ENCODE measurements at regions not wholly inside any gene's neighbourhood (a gene's known extent, or its start where the extent isn't known, plus 50 kb on each side); places are given as distances from the start of the nearest gene placed in this dataset.
"Not testable (repeated sequence)": the region's sequence is repeated elsewhere in the genome, so short reads cannot be mapped to it uniquely, and the experiment has no call there.

DNA sequence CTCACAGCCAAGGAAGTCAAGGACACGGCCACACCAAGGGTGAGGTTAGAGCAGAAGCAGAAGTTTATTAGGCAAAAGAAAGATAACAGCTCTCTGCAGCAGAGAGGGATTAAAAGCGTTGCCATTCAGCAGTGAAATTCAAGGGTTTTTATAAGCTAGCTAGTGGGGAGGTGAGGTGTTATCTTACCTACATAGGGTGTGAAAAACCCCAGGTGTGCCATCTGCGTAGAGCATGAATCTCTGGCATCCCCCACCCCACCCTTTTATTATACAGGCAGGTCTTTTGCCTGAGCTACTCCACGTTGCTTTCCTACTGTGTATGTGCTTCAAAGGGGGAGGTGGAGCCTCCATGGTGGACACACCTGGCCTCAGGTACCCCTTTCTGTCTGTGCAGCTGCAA, 135.4 kb downstream of the ARHGAP11B start:
- DNase-seq, result not testable (repeated sequence)

DNA sequence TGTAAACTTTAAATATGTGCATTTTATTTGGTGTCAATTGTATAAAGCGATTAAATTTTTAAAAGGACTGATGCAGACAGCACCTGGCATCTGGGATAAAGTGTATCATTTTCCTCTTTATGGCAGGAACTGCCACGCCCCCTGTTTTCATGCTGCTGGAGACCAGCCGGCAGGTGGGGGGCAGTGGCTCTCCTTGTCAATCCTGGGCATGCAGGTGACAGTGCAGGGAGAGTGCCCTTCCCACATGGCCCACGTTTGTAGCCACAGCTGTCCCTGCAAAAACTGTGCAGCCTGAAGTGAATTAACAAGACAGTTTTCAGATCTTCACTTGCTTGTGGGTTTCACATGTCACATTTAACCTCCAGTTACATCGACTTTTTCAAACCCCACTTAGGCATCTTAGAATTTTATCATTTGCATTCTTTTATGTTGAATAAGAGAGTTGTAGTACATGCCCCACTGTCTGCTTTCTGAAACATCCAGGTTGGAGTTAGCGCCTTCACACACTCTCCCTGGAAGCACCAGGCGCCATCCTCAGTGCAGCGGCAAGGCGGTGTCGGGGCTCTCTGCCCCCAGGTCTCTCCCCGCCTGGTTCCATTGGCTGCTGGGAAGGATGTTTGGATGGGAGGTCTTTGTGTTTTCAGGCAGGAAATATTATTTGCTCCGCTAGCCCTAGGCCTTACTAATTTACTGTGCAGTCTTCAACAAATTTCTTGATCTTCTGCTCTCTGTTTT, 134.2 kb upstream of the FAN1 start:
- DNase-seq, result not testable (repeated sequence)

DNA sequence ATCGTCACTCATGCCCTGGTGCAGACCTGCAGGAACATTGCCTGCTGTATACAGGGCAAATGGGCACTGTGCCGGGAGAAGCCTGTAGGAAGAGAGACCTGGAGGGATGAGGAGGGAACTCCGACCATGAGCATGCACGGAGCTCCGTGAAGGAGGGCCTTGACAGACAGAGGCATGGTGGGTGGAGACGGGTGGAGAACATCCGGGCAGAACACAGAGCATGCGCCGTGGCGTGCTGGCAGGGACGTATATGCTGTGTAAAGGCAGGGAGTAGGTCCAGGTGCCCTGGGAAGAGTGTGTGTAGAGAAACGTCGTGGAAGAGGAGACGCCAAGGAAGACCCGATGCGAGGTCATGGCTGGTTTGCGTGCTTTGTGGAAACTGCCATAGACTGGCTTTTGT, 133.0 kb upstream of the FAN1 start:
- no peak for DNase-seq

DNA sequence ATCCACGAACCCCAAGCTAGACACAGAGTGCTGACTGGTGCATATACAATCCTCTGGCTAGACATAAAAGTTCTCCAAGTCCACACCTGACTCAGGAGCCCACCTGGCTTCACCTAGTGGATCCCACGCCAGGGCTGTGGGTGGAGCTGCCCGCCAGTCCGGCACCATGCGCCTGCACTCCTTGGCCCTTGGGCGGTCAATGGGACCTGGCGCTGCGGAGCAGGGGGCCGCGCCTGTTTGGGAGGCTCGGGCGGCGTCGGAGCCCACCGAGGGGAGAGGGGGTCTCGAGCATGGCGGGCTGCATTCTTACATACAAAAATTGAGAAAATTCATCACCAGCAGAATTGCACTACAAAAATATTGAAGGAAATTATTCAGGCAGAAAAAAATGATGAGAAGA, 120.7 kb upstream of the FAN1 start:
- no peak for DNase-seq

DNA sequence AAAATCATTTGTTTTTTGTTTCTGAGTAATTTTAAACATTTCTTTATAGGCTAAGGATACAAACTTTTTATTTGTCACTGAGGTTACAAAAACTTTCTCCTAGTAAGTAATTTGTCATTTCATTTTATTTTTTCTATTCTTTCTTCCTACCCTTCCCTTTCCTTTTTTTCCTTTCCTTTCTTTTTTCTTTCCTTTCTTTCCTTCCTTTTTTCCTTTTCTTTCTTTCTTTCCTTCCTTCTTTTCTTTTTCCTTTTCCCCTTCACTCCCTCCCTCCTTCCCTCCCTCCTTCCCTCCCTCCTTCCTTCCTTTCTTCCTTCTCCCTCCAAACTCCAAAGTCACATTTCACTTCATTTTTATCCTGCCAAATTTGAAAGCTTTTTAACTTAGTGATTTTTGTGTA, 115.1 kb upstream of the FAN1 start:
- no peak for DNase-seq

DNA sequence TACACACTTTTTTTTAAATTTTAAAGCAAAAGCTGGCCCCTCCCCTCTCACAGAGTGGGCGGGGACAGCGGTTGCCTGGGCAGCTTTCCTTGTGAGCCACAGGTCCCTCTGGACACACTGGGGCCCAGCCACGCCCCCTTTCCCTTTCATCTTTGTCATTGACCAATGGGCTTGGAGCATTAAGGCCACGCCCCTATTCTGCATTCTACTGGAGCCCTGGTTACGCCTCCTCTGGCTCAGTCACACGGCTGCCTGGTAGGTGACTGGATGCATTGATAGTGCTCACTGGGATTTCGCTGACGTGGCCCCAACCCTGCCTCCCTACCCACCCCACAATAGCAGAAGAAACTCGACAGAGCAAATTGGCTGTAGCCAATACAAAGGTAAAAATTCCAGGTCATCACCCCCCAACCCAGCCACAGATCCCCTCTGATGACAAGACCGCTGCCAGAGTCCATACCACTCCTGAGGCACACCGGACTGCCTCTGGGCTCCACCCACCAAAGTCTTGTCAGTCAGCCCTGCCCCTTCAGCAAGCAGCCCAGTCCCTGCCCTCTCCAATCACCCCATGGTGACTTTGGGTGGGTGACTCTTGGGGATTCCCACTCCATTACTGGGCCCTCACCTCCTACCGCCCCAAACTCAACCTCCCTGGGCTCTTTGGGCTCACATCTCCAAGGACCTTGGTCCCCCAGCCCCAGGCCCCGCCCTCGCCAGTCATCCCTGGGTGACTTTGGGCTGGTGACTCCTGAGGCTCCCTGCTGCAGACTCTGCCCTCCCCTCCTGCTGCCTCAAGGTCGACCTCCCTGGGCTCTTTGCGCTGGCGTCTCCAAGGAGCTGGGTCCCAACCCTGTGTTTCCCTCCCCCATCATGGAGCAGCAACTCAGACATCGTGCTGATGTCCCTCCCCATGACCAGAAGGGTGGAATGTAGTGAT, 112.2 kb upstream of the FAN1 start:
- DNase-seq, result no peak

DNA sequence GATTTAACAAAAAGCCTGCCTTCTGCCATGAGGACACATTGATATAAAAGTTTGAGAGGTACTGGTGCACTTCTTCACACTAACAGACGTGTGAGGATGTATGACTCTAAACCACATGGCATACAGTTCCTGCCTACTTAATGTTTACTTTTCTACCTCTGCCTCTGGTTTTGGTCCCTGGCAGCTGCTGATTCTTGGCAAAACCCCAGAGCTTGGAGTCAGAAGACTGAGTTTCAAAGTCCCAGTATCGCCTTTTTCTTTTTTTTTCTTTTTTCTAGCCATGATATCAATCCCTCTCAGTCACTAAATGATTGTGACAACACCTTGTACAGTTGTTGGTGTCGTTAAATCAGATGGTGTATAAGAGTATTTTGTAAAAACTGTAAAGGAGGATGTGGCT, 110.9 kb upstream of the FAN1 start:
- not testable (repeated sequence) for DNase-seq

DNA sequence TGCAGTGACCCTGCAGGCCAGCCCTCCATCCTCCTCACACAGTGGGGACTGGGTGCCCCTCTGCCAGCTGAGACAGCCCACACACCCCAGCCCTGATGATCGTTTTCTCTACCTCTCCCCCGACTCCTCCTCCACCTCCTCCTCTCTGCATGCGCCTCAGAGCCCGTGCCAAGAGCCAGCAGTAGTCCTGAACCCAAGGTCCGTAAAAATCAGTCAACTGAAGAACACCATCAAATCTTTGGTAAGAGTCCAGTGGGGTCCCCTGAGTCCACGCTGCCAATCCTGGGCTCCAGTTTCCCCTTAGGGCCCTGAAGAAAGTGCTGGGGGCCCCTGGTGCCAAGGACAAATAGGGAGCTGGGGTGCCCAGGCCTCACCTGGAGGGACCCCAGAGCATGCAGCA, 109.3 kb upstream of the FAN1 start:
- no peak for DNase-seq

DNA sequence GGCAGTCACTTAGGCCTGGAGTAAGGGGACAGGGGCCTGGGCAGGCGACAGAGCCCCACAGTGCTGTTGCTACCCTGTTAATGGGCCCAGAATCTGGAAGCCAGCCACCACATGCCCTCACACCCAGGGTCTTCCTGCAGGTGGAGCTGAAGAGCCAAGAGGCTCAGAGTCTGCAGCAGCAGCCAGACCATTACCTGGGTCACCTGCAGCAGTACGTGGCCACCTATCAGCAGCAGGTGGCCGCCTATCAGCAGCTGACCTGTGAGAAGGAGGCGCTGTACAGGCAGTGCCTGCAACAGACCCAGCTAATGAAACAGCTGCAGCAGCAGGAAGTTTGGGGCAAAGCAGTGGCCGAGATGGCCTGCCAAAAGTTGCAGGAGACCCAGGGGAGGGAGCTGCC, 104.2 kb upstream of the FAN1 start:
- not testable (repeated sequence) for DNase-seq

DNA sequence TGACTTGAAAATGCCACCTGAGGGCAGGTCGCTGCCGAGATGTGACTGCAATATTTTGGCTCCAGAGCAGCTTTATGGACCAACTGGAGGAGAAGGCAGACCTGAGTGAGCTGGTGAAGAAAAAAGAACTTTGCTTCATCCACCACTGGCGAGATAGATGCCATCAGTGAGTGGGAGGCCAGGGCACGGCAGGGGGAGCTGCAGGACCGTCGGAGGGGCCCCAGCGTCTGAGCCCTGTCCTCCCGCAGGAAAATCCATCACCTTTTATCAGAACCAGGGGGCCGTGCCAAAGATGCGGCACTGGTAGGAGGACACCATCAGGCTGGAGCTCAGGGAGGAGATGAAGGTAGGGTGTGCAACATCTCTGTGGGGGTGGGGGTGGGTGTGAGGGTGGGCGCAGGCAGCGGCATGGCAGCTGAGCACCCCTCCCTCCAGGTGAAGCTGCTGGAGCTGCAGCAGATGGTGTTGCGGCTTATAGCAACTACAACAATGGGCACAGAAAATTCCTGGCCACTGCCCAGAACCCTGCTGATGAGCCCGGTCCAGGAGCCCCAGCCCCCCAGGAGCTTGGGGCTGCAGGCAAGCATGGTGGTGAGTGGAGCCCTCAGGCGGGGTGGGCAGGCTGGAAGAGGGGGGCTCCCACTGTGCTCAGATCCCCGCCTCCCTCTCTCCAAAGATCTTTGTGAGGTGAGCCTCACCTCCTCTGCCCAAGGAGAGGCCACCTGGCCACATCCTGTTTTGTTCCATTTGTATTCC, 102.4 kb upstream of the FAN1 start:
- not testable (repeated sequence) for DNase-seq

DNA sequence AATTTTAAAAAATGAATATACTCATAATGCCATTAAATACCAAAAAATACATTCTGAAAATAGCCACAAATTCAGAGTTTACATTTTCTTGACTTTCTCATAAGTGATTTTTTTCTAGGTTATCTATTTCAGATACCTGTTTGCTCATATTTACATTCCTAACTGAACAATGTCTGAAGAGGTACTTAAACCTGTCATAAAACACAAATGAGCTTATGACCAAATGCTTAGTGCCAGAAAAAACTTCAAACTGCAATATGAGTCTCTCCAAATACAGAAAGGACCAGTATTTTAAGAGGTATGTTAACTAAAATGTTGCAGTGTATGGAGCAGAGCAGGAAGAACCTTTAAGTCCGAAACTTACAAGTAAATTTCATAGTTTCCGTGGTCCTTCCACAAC, 101.7 kb upstream of the FAN1 start:
- DNase-seq, result not testable (repeated sequence)

DNA sequence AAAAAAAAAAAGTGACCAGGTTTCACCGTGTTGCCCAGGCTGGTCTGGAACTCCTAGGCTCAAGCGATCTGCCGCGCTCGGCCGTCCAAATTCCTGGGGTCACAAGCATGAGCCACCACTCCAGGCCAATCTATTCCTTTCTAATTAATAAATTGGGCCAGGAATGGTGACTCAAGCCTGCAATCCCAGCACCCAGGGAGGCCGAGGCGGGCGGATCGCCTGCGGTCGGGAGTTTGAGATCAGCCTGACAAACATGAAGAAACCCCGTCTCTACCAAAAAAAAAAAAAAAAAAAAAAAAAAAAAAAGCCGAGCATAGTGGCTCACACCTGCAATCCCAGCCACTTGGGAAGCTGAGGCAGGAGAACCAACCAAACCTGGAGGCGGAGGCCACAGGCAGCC, 100.0 kb upstream of the FAN1 start:
- DNase-seq, result not testable (repeated sequence)

DNA sequence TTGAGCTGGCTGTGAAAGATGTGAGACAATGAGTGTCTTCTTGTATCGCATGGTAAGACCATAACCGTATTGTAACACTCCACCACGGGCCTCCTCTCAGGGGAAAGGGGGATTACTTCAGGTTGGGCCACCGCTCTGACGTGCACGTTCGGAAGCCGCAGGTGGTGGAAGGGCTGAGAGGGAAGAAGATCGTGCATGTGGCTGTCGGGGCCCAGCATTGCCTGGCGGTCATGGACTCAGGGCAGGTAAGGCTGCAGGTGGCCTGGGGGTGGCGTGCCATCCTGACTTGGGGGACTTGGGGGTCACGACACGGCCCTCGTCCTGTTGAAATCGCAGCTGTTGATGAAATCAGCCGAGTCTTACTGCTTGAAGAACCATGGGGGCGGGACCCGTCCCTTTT, 87.3 kb upstream of the FAN1 start:
- DNase-seq, result no peak

DNA sequence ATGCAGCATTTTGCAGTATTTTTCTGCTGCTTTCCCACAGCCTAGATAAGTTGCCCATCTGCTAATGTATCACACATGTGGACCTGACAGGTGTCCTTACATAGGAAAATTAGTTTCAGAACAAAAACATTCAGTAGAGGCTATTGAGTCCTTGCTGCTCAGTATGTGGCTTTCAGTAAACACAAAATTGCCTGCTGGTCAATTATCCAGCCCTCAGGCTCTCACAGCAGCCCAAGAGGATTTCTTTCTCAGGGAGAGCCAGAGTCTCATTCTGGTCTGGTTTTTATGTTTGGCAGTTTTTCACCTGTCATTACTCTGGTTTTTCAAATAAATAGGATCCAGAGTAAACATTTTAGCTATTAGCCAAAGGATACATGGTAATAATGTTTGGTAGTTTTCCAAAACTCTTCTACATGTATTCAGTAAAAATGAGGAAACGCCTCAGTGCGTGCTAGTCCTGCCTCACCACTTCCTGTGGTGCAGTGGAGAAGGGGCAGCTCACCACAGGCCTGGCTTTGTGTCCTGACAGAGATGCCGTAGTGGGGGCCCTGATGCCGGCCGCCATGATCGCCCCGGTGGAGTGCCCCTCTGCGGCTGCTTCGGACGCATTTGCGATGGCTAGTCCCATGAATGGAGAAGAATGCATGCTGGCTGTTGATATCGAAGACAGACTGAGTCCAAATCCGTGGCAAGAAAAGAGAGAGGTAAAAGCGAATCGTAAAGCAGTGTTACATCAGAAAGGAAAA, 80.5 kb upstream of the FAN1 start:
- DNase-seq, result peak; percentile 51

DNA sequence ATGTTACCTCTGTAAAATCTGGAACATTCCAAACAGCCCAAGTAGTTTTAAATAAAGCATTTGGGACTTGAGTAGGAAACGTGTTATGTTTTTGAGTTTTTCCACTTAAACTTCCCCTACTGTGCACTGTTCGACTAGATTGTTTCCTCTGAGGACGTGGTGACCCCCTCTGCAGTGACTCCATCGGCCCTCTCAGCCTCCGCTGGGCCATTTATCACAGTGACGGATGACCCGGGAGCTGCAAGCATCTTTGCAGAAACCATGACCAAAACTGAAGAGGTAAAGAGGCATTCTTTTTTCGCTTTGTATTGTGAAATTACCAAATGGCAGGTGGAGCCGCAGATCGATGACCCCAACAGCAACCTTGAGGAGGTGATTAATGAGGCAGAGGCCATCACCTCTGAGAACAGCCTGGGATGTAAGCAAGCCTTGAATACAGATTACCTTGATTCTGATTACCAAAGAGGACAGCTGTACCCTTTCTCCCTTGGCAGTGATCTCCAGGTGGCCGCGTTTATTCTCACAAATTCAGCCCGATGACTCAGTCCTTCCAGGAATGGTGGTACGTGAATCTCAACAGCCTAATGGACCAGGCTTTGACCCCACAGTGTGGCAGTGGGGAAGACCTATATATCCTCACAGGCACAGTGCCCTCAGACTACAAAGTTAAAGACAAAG, 79.1 kb upstream of the FAN1 start:
- DNase-seq, result no peak

DNA sequence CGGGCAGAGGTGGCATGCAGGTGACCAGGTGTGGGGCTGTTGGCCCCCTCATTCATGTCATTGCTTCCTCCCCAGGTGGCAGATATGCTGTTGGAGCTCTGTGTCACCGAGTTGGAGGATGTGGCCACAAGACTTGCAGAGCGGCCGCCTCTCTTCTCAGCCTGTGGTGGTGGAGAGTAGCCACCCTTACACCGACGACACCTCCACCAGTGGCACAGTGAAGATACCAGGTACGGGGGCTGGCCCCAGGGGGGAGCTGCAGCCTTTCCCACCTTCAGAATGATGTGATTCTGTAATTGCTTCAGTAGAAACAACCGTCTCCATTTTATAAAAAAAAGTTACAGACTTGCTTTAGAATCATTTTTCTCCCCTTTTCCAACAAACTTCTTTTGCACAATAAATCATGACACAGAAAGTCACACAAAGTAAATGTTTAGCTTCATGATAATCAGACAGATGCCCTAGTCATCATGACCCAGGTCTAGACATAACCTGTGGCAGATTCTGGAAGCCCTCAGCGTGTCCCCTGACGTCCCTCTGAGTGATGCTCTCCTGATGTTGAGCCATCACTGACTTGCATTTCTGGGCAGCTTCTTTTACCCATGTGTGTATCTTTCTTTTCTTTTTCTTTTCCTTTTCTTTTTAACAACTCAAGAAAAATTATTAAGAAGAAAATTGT, 76.0 kb upstream of the FAN1 start:
- DNase-seq, result no peak

DNA sequence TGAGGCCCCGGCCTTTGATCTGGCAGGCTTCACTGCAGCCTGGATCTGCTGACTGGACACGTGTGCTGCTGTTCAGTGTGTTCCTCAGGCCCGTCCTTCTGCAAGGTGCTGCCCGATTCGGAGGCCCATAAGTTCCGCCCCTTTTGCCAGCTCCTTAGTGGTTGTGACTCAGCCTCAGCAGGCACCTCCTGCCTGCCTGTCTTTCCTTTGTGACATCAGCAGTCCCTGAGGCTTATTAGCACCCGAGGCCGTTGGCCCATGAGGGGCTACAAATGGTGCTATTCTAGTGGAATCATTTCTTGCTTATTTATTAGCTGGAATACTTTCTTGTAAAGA, 75.4 kb upstream of the FAN1 start:
- DNase-seq, result not testable (repeated sequence)

DNA sequence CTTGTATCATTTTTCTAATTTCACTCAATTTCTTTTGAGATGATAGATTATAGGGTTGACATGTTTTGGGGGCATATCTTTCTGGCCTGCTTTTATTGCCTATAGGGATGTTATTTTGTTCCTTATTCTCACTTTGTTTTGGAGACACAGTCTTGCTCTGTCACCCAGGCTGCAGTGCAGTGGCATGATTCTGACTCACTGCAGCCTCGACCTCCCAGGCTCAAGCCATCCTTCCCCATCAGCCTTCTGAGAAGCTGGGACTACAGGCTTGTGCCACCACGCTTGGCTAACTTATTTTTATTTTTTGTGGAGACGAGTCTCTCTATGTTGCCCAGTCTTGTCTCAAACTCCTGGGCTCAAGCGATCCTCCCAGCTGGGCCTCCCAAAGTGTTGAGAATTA, 72.8 kb upstream of the FAN1 start:
- no peak for DNase-seq

DNA sequence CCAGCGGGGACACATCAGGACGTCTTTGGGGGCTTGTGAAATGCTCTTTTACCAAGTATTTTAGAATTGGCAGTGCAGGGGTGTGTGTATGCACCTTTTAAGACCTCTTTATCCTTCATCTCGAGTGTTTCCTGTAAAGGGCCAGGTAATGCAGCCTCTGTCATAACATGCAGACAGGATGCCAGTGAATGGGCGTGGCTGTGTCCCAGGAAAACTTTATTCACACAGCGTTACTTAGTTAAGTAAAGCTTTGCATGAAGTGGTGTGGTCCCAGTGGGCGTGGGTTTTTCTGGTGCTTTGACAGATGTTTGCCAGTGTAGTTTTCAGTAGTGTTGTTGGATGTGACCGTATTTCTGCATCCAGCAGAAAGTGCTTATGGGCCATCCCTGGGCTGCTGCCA, 70.3 kb upstream of the FAN1 start:
- DNase-seq, result not testable (repeated sequence)

DNA sequence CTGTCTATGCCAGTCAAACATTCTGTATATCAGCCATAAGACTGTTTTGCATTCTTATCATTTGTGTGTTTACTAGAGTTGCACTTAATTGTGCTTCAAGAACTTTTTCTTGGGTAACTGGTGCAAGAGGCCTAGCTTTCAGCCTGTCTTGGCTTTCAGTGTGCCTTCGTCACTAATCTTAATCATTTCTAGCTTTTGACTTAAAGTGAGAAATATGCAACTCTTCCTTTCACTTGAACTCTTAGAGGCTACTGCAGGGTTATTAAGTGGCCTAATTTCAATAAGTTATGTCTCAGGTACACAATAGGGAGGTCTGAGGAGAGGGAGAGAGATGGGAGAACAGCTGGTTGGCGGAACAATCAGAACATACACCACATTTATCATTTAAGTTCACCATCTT, 62.1 kb upstream of the FAN1 start:
- DNase-seq, result not testable (repeated sequence)

DNA sequence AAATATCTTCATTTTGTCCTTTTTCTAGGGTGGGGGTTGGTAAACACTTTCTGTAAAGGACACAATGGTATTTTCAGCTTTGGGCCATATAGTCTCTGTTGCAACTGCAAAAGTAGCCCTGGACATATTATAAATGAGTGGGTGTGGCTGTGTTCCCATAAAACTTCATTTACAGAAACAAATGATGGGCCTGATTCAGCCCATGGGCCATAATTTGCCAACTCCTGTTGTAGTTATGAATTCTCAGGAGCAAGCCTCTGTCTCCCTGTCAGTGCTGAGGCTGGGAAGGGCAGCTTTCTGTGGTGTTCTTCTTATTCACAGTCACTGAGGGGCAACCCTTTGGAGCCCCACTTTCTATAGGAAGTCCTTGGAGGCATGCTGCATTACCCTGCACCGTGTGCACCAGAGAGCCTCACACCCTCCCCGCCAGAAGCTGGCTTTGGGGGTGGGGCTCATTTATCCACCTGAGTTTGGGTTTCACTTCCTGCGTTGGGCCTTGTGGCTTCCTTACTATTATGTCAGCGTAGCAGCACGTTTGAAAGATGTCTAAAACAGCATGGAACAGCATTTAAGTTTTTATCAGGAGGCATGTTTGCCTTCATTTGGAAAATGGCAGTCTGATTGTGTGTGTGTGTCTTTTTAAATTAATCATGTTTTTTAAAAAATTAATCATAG, 60.8 kb upstream of the FAN1 start:
- peak; percentile 32 for DNase-seq

Measured in activated naive CD4-positive, alpha-beta T cell treated with Interleukin-2 at 50 U/mL for 16 hours (primary cell).